ENCODE measurements at regions not wholly inside any gene's neighbourhood (a gene's known extent, or its start where the extent isn't known, plus 50 kb on each side); places are given as distances from the start of the nearest gene placed in this dataset.

DNA sequence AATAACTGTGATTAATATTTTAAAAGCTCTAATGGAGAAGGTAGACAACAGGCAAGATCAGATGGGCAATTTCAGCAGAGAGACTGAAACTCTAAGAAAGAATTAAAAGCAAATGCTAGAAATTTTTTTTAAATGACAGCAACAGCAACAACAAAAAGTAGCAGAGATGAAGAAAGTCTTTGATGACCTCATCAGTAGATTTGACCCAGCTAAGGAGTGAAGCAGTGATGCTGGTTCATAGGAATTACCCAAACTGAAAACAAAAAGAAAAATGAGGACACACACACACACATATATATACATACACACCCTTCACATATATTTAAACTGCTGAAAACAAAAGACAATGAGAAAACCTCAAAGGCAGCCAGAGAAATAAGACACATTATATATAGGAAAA, 197.6 kb upstream of the ARID1B start:
- H3K27ac Mint-ChIP-seq = no peak overlapping the region
- no peak overlapping the region for H3K9ac ChIP-seq
- no peak overlapping the region for H2AFZ ChIP-seq (replicated peaks)
- no peak overlapping the region for H3K27ac ChIP-seq
- H3K9me3 ChIP-seq (ENCODE audit: low read depth) = no peaks in the 10 kb centered on the region
- no peak overlapping the region for H3K4me3 ChIP-seq
- no peaks in the 10 kb centered on the region for H3F3A ChIP-seq (ENCODE audit: low read depth)
- no peaks in the 10 kb centered on the region for H3K27me3 Mint-ChIP-seq (ENCODE audit: insufficient read depth, low read depth)
- no peaks in the 10 kb centered on the region for H3K27me3 ChIP-seq
- no peak for DNase-seq (ENCODE audit: low spot score)
- H3K79me2 ChIP-seq (ENCODE audit: low read depth) = no peaks in the 10 kb centered on the region
- no peaks in the 10 kb centered on the region for H4K20me1 ChIP-seq (ENCODE audit: low read depth)
- peaks cover 41% of the 10 kb centered on the region for H3K9me3 Mint-ChIP-seq
- H3K4me2 ChIP-seq = no peak overlapping the region
- H3K4me1 ChIP-seq = no peaks in the 10 kb centered on the region
- H3K4me3 Mint-ChIP-seq = no peak overlapping the region
- H3K36me3 ChIP-seq = no peaks in the 10 kb centered on the region
- no peaks in the 10 kb centered on the region for H3K36me3 Mint-ChIP-seq
- TF ChIP-seq EZH2phosphoT487 (IDR thresholded peaks at IDR 0.05) (no peak), EZH2 (IDR thresholded peaks at IDR 0.05) (no peak)
- TF ChIP-seq, protein P1, sequence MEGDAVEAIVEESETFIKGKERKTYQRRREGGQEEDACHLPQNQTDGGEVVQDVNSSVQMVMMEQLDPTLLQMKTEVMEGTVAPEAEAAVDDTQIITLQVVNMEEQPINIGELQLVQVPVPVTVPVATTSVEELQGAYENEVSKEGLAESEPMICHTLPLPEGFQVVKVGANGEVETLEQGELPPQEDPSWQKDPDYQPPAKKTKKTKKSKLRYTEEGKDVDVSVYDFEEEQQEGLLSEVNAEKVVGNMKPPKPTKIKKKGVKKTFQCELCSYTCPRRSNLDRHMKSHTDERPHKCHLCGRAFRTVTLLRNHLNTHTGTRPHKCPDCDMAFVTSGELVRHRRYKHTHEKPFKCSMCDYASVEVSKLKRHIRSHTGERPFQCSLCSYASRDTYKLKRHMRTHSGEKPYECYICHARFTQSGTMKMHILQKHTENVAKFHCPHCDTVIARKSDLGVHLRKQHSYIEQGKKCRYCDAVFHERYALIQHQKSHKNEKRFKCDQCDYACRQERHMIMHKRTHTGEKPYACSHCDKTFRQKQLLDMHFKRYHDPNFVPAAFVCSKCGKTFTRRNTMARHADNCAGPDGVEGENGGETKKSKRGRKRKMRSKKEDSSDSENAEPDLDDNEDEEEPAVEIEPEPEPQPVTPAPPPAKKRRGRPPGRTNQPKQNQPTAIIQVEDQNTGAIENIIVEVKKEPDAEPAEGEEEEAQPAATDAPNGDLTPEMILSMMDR (IDR thresholded peaks at IDR 0.05) = no peak
- H3K4me1 Mint-ChIP-seq = no peaks in the 10 kb centered on the region

DNA sequence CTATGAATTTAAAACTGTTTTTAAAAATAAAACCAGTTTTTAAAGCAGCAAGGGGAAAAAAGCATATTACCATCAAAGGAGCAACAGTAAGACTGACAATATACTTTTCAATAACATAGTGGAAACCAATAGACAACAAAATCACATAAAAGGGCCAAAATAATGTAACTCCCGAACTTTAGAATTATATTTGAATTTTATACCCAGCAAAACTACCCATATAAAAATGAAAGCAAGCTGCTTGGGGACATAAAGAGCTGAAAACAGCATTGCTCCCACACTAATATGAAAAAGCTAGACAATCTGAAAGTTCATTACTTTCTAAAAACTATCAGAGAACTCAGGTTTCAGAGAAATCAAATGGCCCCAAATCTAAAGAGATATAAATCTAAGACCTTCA, 199.4 kb upstream of the ARID1B start:
- Mint-ChIP-seq H3K36me3 (no peaks in the 10 kb centered on the region), H3K4me3 (no peak overlapping the region), H3K27ac (no peak overlapping the region), H3K27me3 (ENCODE audit: insufficient read depth, low read depth) (no peaks in the 10 kb centered on the region), H3K4me1 (no peaks in the 10 kb centered on the region), H3K9me3 (peaks cover 41% of the 10 kb centered on the region)
- Histone ChIP-seq H3K27me3 (no peaks in the 10 kb centered on the region), H3K4me3 (no peak overlapping the region), H3K36me3 (no peaks in the 10 kb centered on the region), H3K9me3 (ENCODE audit: low read depth) (no peaks in the 10 kb centered on the region), H3K9ac (no peak overlapping the region), H3K27ac (no peak overlapping the region), H3K4me2 (no peak overlapping the region), H4K20me1 (ENCODE audit: low read depth) (no peaks in the 10 kb centered on the region), H3K4me1 (no peaks in the 10 kb centered on the region), H3F3A (ENCODE audit: low read depth) (no peaks in the 10 kb centered on the region), H3K79me2 (ENCODE audit: low read depth) (no peaks in the 10 kb centered on the region), H2AFZ (replicated peaks) (no peak overlapping the region)
- TF ChIP-seq, protein P1 (IDR thresholded peaks at IDR 0.05) = no peak
- TF ChIP-seq EZH2 (IDR thresholded peaks at IDR 0.05) (no peak), EZH2phosphoT487 (IDR thresholded peaks at IDR 0.05) (no peak)
- no peak for DNase-seq (ENCODE audit: low spot score)

DNA sequence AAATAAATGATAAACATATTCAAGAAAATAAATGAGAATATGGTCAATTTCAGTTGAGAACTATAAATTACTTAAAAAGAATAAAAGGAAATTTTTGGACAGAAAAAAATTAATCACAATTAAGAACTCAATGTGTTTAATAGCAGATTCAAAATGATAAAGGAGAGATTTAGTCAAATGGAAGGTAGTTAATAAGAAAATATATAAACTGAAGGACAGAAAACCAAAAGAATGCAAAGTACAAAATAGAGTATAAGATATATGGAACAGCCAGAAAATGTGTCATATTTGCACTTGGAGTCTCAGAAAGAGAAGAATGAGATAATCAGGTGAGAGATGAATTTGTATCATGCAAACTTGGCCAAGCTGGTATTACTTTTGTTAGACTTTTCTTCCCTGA, 201.8 kb upstream of the ARID1B start:
- Mint-ChIP-seq H3K36me3 (no peaks in the 10 kb centered on the region), H3K4me3 (no peak overlapping the region), H3K9me3 (peaks cover 41% of the 10 kb centered on the region), H3K27ac (no peak overlapping the region), H3K4me1 (no peaks in the 10 kb centered on the region), H3K27me3 (ENCODE audit: insufficient read depth, low read depth) (peaks cover 3% of the 10 kb centered on the region)
- Histone ChIP-seq H3K79me2 (ENCODE audit: low read depth) (no peaks in the 10 kb centered on the region), H3F3A (ENCODE audit: low read depth) (no peaks in the 10 kb centered on the region), H3K4me3 (no peak overlapping the region), H3K4me2 (no peak overlapping the region), H4K20me1 (ENCODE audit: low read depth) (no peaks in the 10 kb centered on the region), H3K4me1 (no peaks in the 10 kb centered on the region), H3K36me3 (no peaks in the 10 kb centered on the region), H2AFZ (replicated peaks) (no peak overlapping the region), H3K9ac (no peak overlapping the region), H3K27me3 (no peaks in the 10 kb centered on the region), H3K27ac (no peak overlapping the region), H3K9me3 (ENCODE audit: low read depth) (no peaks in the 10 kb centered on the region)
- no peak for DNase-seq (ENCODE audit: low spot score)
- no peak for TF ChIP-seq EZH2phosphoT487 (IDR thresholded peaks at IDR 0.05)
- TF ChIP-seq EZH2 (IDR thresholded peaks at IDR 0.05) = no peak
- TF ChIP-seq, protein P1 (IDR thresholded peaks at IDR 0.05) = no peak

DNA sequence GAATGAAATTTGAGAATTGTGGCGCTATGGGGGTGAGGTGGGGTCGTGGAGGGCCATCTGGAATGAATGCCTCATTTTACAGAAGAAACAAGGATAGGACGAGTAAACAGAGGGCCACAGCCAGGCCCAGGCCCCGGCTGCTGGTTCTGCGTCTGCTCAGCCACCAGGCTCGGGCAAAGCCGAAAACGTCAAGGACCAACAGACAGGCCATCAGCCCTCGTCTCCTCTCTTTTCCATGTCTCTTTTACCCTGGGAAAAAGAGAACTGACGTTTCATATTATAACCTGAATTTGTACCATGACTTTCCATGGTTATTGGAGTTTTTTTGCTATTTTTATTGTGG, 212.4 kb upstream of the ARID1B start:
- Histone ChIP-seq H3K36me3 (no peaks in the 10 kb centered on the region), H3K27me3 (no peaks in the 10 kb centered on the region), H3K9me3 (ENCODE audit: low read depth) (no peaks in the 10 kb centered on the region), H3K4me1 (no peaks in the 10 kb centered on the region), H3F3A (ENCODE audit: low read depth) (no peaks in the 10 kb centered on the region), H3K4me2 (no peak overlapping the region), H4K20me1 (ENCODE audit: low read depth) (no peaks in the 10 kb centered on the region), H3K27ac (no peak overlapping the region), H3K4me3 (no peak overlapping the region), H2AFZ (replicated peaks) (no peak overlapping the region), H3K9ac (no peak overlapping the region), H3K79me2 (ENCODE audit: low read depth) (no peaks in the 10 kb centered on the region)
- Mint-ChIP-seq H3K27ac (no peak overlapping the region), H3K36me3 (no peaks in the 10 kb centered on the region), H3K27me3 (ENCODE audit: insufficient read depth, low read depth) (peaks cover 9% of the 10 kb centered on the region), H3K9me3 (peaks cover 2% of the 10 kb centered on the region), H3K4me3 (no peak overlapping the region), H3K4me1 (peaks cover 5% of the 10 kb centered on the region)
- TF ChIP-seq EZH2phosphoT487 (IDR thresholded peaks at IDR 0.05) = no peak
- TF ChIP-seq, protein P1 (IDR thresholded peaks at IDR 0.05) = no peak
- no peak for TF ChIP-seq EZH2 (IDR thresholded peaks at IDR 0.05)
- DNase-seq (ENCODE audit: low spot score) = no peak

Measured in neural progenitor cell (in vitro differentiated cells).